ENCODE measurements at regions not wholly inside any gene's neighbourhood (a gene's known extent, or its start where the extent isn't known, plus 50 kb on each side); places are given as distances from the start of the nearest gene placed in this dataset.
A peak's percentile ranks its signal among the peaks of the same experiment; 100 is the strongest.
"Not testable (repeated sequence)": the region's sequence is repeated elsewhere in the genome, so short reads cannot be mapped to it uniquely, and the experiment has no call there.

DNA sequence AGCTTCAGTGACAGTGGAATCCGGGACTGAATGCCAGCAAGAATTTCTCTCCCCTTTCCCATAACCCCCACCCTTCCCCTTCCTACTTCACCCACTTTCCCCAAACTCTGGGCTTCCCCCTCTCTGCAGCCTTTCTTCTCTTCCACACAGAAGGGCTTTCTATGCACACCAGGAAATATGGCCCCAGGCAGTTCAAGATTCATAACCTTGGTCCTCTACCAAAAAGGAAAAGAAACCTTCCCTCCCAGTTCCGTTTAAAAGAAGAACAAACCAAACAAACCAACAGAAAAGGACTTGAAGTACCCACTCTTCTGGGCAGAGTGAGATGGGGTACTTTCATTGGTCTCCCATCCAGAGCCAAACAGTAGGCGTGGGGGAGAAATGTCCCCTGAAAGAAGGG is 68.8 kb upstream of the ABHD2 start:
- TF ChIP-seq POLR2A (IDR thresholded peaks at IDR 0.05), result no peak
- TF ChIP-seq POLR2AphosphoS5 (IDR thresholded peaks at IDR 0.05), result no peak
- TF ChIP-seq EP300 (IDR thresholded peaks at IDR 0.05), result no peak
- TF ChIP-seq, protein P1, sequence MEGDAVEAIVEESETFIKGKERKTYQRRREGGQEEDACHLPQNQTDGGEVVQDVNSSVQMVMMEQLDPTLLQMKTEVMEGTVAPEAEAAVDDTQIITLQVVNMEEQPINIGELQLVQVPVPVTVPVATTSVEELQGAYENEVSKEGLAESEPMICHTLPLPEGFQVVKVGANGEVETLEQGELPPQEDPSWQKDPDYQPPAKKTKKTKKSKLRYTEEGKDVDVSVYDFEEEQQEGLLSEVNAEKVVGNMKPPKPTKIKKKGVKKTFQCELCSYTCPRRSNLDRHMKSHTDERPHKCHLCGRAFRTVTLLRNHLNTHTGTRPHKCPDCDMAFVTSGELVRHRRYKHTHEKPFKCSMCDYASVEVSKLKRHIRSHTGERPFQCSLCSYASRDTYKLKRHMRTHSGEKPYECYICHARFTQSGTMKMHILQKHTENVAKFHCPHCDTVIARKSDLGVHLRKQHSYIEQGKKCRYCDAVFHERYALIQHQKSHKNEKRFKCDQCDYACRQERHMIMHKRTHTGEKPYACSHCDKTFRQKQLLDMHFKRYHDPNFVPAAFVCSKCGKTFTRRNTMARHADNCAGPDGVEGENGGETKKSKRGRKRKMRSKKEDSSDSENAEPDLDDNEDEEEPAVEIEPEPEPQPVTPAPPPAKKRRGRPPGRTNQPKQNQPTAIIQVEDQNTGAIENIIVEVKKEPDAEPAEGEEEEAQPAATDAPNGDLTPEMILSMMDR (IDR thresholded peaks at IDR 0.05), result no peak
- WGBS, 5 donors, result 46 to 61% (median 54%) methylated on average over 3 of the region's 3 CpGs
- Histone ChIP-seq H3K9me3 (no peaks in the 10 kb centered on the region), H3K4me1 (peaks cover 6 to 40% (median 18%) of the 10 kb centered on the region in 4 donors), H3K27me3 (peaks cover 0 to 7% (median 4%) of the 10 kb centered on the region in 3 donors), H3K36me3 (no peaks in the 10 kb centered on the region), H3K4me3 (no peak overlapping the region), H3K27ac (peak overlapping the region in 2 of 5 donors; percentile 76 to 82)
- DNase-seq, result no peak
- intact Hi-C loops (cut with DNase I; ENCODE audit: low total_unique reads), result loop anchor here (5.0 kb wide), 1 partner anchor 117 kb away; no protein-coding TSS in a partner anchor

DNA sequence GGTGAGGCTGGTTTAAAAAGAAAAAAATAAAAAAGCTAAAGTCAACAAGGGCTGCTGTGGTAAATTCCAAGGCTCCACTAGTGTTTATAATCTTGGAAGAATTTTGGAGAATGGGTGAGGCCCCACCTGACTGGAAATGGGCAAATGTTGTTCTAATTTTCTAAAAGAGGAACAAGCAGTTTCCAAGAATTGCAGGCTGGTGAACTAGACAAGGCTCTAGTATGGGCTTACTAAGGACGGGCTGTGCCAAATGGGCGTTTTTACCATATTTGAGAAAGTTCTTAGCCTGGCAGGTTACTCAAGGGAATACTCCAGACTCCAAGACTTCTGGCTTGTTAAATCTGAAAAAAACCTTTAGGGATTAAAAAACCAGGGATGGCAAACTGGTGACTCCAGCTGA is 67.0 kb upstream of the ABHD2 start:
- WGBS, 5 donors, result 38 to 56% (median 54%) methylated on average over 2 of the region's 2 CpGs
- intact Hi-C loops (cut with DNase I; ENCODE audit: low total_unique reads), result no loop called here
- Histone ChIP-seq H3K27me3 (peaks cover 0 to 6% (median 3%) of the 10 kb centered on the region in 3 donors), H3K9me3 (peaks cover 0 to 7% (median 0%) of the 10 kb centered on the region in 4 donors), H3K36me3 (no peaks in the 10 kb centered on the region), H3K4me1 (peaks cover 6 to 40% (median 18%) of the 10 kb centered on the region in 4 donors), H3K27ac (peak overlapping the region in 4 of 5 donors; percentile 39 to 82 (median 56)), H3K4me3 (no peak overlapping the region)
- no peak for DNase-seq
- no peak for TF ChIP-seq POLR2A (IDR thresholded peaks at IDR 0.05)
- peak in 2 of 3 donors; percentile 48 to 73 for TF ChIP-seq POLR2AphosphoS5 (IDR thresholded peaks at IDR 0.05)
- no peak for TF ChIP-seq EP300 (IDR thresholded peaks at IDR 0.05)
- TF ChIP-seq, protein P1 (IDR thresholded peaks at IDR 0.05), result no peak

- H3K27ac ChIP-seq, result peak overlapping the region in 4 of 5 donors; percentile 39 to 82 (median 56)
- H3K4me3 ChIP-seq; intact Hi-C loops (cut with DNase I; ENCODE audit: low total_unique reads); DNase-seq; H3K27me3 ChIP-seq; H3K9me3 ChIP-seq; H3K36me3 ChIP-seq: not testable (repeated sequence)
- H3K4me1 ChIP-seq, result peaks cover 6 to 34% (median 15%) of the 10 kb centered on the region in 4 donors
- 63 to 87% (median 82%) methylated on average over 8 of the region's 8 CpGs for WGBS, 5 donors
These were observed 66.4 kb upstream of the ABHD2 start for GRCh38 chr15:89021886-89022285.

DNA sequence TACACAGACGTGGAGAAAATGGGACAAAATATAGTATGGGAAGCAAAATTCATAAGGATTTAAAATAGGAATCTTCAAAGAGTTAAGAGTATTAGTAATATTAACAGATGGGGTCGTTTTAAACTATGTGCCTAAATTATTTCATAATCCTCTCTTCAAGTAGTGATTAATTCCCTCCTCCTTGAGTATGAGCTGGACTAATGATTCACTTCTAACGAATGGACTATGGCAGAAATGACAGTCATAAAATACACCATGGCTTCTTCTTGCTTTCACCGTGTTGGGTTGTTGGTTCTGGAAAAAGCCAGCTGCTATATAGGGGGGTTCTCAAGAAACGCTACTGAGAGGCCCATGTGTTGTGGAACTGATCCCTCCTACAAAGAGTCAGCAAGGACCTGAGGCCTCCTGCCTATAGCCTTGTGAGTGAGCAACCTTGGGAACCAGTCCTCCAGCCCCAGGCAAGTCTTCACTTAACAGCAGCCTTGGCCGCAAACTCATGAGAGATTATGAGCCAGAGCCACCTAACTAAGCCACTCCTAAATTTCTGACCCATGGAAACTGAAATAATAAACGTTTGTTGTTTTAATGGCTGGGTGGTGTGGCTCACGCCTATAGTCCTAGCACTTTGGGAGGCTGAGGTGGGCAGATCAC is 64.8 kb upstream of the ABHD2 start:
- TF ChIP-seq POLR2A (IDR thresholded peaks at IDR 0.05) (no peak), POLR2AphosphoS5 (IDR thresholded peaks at IDR 0.05) (no peak), EP300 (IDR thresholded peaks at IDR 0.05) (no peak)
- TF ChIP-seq, protein P1 (IDR thresholded peaks at IDR 0.05), result no peak
- 75 to 85% (median 82%) methylated on average over 8 of the region's 8 CpGs for WGBS, 5 donors
- Histone ChIP-seq H3K27me3 (peaks cover 0 to 3% (median 0%) of the 10 kb centered on the region in 3 donors), H3K36me3 (no peaks in the 10 kb centered on the region), H3K27ac (no peak overlapping the region), H3K4me3 (no peak overlapping the region), H3K9me3 (peaks cover 0 to 8% (median 0%) of the 10 kb centered on the region in 4 donors), H3K4me1 (peaks cover 0 to 18% (median 5%) of the 10 kb centered on the region in 4 donors)
- intact Hi-C loops (cut with DNase I; ENCODE audit: low total_unique reads), result no loop called here
- DNase-seq, result no peak

- WGBS, 5 donors, result 76 to 86% (median 80%) methylated on average over 2 of the region's 2 CpGs
- Histone ChIP-seq H3K9me3 (peaks cover 0 to 8% (median 0%) of the 10 kb centered on the region in 4 donors), H3K36me3 (no peaks in the 10 kb centered on the region), H3K4me1 (peaks cover 0 to 9% (median under 1%) of the 10 kb centered on the region in 4 donors), H3K27me3 (peaks cover 0 to 3% (median 0%) of the 10 kb centered on the region in 3 donors), H3K27ac (no peak overlapping the region), H3K4me3 (no peak overlapping the region)
- no peak for TF ChIP-seq POLR2A (IDR thresholded peaks at IDR 0.05)
- TF ChIP-seq, protein P1 (IDR thresholded peaks at IDR 0.05), result no peak
- no peak for TF ChIP-seq POLR2AphosphoS5 (IDR thresholded peaks at IDR 0.05)
- TF ChIP-seq EP300 (IDR thresholded peaks at IDR 0.05), result no peak
- DNase-seq, result no peak
- intact Hi-C loops (cut with DNase I; ENCODE audit: low total_unique reads), result no loop called here
These were observed 63.8 kb upstream of the ABHD2 start for GRCh38 chr15:89024418-89024817.
